ENCODE measurements at regions not wholly inside any gene's neighbourhood (a gene's known extent, or its start where the extent isn't known, plus 50 kb on each side); places are given as distances from the start of the nearest gene placed in this dataset.

- Mint-ChIP-seq H3K4me1 (ENCODE audit: low read depth) (no peaks in the 10 kb centered on the region; the same call in 1 of the 2 replicates), H3K27ac (no peak overlapping the region), H3K27me3 (ENCODE audit: insufficient read depth) (no peaks in the 10 kb centered on the region; the same call in none of the 2 replicates), H3K9me3 (no peaks in the 10 kb centered on the region), H3K36me3 (ENCODE audit: low read depth) (no peaks in the 10 kb centered on the region), H3K4me3 (no peak overlapping the region)
- no peak for DNase-seq
- no peak for TF ChIP-seq CTCF (IDR thresholded peaks at IDR 0.05)
These were observed 233.3 kb upstream of the CACNA2D1 start for GRCh38 chr7:82676777-82677463.

- Mint-ChIP-seq H3K4me1 (ENCODE audit: low read depth) (no peaks in the 10 kb centered on the region; the same call in 1 of the 2 replicates), H3K36me3 (ENCODE audit: low read depth) (no peaks in the 10 kb centered on the region), H3K4me3 (no peak overlapping the region), H3K27me3 (ENCODE audit: insufficient read depth) (no peaks in the 10 kb centered on the region; the same call in none of the 2 replicates), H3K9me3 (no peaks in the 10 kb centered on the region), H3K27ac (no peak overlapping the region)
- DNase-seq = no peak
- TF ChIP-seq CTCF (IDR thresholded peaks at IDR 0.05) = no peak
These were observed 231.8 kb upstream of the CACNA2D1 start for GRCh38 chr7:82675396-82675795.

- Mint-ChIP-seq H3K36me3 (ENCODE audit: low read depth) (no peaks in the 10 kb centered on the region), H3K4me1 (ENCODE audit: low read depth) (no peaks in the 10 kb centered on the region; the same call in 1 of the 2 replicates), H3K4me3 (no peak overlapping the region), H3K9me3 (no peaks in the 10 kb centered on the region), H3K27ac (no peak overlapping the region), H3K27me3 (ENCODE audit: insufficient read depth) (peaks cover 2% of the 10 kb centered on the region)
- no peak for DNase-seq
- TF ChIP-seq CTCF (IDR thresholded peaks at IDR 0.05) = no peak
These were observed 230.7 kb upstream of the CACNA2D1 start for GRCh38 chr7:82674268-82674667.

- DNase-seq = no peak
- Mint-ChIP-seq H3K27me3 (ENCODE audit: insufficient read depth) (peaks cover 3% of the 10 kb centered on the region), H3K27ac (no peak overlapping the region), H3K36me3 (ENCODE audit: low read depth) (no peaks in the 10 kb centered on the region), H3K4me3 (no peak overlapping the region), H3K4me1 (ENCODE audit: low read depth) (no peaks in the 10 kb centered on the region; the same call in 1 of the 2 replicates), H3K9me3 (no peaks in the 10 kb centered on the region)
- TF ChIP-seq CTCF (IDR thresholded peaks at IDR 0.05) = no peak
These were observed 228.5 kb upstream of the CACNA2D1 start for GRCh38 chr7:82672078-82672477.

GRCh38 chr7:82669141-82669540 lies 225.6 kb upstream of the CACNA2D1 start:
- Mint-ChIP-seq H3K27ac (no peak overlapping the region), H3K9me3 (no peaks in the 10 kb centered on the region), H3K4me1 (ENCODE audit: low read depth) (no peaks in the 10 kb centered on the region), H3K36me3 (ENCODE audit: low read depth) (no peaks in the 10 kb centered on the region), H3K4me3 (no peak overlapping the region), H3K27me3 (ENCODE audit: insufficient read depth) (peaks cover 3% of the 10 kb centered on the region; the same call in 1 of the 2 replicates)
- DNase-seq = no peak
- no peak for TF ChIP-seq CTCF (IDR thresholded peaks at IDR 0.05)
